Right hindlimb (tissue), 1 donor: ENCODE measurements at regions not wholly inside any gene's neighbourhood (a gene's known extent, or its start where the extent isn't known, plus 50 kb on each side); places are given as distances from the start of the nearest gene placed in this dataset.
A peak's percentile ranks its signal among the peaks of the same experiment; 100 is the strongest.

Experiments used
- DNase-seq: peaks from one replicate; pipeline ENCODE4 v3.0.0-alpha.2; 2018

DNA sequence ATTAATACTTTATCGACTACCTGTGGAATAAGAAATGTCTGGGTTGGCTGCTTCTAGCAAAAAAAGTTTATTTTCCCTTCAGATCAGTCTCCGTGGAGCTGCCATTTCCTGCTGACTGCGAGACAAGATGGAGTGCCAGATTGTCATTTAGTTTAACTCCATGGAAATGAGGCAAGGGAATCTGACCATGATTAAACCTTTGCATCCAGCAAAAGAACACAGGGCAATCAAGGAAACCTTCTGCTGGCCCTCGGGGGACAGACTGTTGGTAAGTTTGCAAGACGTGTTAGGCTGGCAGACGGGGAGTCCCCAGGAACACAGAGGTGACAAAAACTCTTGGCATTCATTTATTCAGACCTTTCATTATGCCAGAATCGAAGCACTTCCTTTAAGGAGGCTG lies 52.2 kb upstream of the SPACA1 start:
- DNase-seq, result peak; percentile 26

DNA sequence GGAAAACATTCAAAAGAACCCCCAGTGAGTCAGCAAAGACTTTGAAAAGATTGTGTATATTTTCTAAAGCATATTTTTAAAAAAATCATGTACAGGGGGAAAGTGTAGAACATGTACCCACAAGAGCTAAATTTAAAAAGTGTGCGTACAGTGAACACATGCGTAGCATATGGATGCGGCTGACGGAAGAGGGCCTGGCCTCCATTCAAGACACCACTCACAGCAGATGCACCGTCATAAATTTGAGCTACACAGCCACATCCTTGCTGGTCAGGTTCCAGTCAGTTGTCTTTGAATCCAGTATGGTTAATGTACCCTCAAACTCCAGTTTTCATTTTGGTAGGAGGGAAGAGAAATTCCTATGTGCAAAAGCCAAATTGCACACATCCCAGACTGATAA lies 54.3 kb upstream of the SPACA1 start:
- peak; percentile 32 for DNase-seq

DNA sequence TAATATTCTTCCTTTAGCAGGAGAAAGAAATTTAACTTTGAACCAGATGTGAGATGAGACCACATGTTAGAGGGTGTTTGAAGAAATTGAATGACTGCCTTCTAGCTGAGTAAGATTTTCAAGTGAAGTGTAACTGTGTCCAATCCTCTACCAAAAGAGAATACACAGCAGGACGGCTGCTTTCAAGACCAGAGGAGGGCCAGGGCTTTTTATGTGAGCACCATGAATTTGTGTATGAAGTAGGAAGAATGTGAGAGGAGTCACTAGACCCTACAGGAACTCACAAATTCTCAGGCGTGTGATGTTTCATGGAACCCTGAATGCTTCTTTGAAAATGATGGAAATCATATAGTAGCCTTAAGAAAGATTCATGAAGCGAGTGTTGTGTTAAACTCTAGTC lies 56.8 kb upstream of the SPACA1 start:
- no peak for DNase-seq

DNA sequence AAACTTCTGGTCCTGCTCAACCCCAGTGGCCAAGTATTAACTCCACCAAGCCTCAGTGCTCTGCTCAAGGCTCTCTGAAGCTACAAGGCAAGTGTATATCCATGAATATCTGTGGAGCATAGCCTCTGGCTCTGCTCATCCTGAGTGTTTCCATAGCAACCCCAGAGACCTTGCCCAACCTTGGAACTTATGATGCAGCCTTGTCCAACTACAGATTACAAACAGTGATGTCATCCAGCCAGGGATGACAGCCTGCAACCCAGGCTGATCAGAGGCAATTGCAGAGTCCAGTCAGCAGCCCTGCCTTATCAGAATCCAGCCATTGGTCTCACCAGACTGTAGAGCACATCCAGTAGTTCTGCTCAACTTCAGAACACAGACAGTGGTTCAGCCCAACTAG lies 65.5 kb upstream of the SPACA1 start:
- no peak for DNase-seq

DNA sequence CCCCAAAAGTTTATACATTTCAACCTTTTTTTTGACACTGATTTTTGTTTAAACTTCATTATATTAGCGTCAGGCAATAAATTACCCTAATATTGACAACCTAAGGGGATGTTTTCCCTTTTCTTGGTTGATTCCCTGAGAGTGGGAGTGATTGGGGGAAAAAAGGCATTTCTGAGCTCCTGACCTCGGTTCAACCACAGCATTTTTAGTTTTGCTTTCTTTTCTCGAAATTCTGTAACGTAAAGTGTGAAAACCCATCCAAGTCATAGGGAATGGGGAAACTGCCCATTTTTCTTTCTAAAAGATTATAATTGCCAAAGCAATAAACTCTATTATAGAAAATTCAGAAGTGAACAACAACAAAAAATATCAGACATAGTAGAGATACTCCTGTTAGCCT lies 67.9 kb upstream of the SPACA1 start:
- no peak for DNase-seq

DNA sequence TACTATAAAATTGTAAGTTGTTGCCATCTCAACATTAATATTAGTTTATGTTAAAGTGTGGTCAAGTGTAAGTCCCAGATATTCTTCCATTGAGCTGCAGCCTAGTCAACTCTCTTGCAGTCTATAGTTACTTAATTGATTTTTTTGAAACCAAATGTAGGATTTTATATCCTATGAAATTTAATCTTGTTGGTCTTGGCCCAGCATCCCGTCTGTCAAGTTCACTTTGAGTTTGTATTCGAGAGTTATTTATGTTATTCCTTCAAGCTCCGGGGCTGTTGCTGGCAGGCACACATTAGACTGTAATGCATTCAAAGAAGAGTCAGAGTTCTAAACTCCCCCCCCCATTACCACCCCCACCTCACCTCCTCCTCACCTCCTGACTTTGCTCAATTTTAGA lies 71.0 kb upstream of the SPACA1 start:
- DNase-seq, result no peak

DNA sequence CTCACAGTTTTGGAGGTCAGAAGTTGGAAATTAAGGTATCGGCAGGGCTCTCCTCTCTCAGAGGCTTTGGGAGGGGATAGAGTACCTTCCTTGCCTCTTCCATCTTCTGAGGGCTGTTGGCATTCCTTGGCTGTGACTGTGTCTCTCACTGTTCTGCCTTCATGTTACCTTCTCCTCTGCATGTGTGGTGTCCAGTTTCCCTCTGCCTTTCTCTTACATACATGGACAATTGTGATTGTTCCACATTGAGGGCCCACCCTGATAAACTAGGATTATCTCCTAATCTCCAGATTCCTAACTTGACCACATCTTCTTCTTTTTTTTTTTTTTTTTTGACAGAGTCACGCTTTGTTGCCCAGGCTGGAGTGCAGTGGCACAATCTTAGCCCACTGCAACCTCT lies 72.1 kb upstream of the SPACA1 start:
- DNase-seq, result no peak

DNA sequence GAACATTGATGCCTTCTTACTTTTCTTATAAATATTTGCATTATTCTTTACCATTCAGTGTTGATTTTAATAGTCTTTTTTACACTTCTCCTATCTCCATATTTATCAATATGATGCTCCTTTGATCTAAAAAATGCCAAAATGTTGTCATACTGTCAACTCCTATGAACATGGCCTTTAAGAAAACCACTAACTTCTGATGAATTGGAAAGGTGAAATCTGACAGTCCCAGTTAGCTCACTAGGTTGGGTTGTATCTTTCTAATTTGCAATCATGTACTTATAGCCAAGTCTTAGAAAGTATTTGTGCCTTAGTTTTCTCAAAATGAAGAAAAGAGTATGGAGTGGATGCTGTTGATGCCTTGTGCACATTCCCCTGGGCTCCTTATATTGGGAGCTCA lies 75.4 kb upstream of the SPACA1 start:
- no peak for DNase-seq

DNA sequence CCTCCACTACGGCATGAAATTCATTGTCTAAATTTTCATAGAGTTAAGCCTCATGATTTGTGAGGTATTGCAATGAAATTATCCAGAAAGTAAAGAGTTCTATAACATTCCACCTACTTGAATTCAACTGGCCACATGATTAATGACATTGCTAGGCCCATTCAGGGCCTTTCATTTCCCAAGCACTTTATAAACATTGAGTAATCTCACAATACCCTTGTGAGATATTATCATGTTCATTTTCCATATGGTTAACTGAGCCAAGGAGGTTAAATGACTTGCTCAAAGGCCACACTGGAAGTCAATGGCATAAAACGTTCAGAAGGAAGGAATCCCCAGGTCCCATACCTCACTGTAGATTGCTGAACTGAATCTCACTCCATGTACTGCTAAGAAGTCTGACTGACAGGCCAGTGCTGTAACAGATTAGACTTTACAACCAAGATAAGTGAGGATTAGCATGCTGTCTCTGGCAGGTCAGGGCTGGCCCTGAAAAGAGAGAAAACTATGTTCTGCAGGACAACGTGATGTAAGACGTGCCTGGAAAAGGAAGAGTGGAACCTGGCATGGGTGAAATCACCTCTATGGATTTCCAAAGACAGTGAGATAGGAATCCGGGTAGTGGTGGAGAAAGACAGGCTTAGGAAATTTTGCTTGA lies 75.9 kb upstream of the SPACA1 start:
- no peak for DNase-seq

DNA sequence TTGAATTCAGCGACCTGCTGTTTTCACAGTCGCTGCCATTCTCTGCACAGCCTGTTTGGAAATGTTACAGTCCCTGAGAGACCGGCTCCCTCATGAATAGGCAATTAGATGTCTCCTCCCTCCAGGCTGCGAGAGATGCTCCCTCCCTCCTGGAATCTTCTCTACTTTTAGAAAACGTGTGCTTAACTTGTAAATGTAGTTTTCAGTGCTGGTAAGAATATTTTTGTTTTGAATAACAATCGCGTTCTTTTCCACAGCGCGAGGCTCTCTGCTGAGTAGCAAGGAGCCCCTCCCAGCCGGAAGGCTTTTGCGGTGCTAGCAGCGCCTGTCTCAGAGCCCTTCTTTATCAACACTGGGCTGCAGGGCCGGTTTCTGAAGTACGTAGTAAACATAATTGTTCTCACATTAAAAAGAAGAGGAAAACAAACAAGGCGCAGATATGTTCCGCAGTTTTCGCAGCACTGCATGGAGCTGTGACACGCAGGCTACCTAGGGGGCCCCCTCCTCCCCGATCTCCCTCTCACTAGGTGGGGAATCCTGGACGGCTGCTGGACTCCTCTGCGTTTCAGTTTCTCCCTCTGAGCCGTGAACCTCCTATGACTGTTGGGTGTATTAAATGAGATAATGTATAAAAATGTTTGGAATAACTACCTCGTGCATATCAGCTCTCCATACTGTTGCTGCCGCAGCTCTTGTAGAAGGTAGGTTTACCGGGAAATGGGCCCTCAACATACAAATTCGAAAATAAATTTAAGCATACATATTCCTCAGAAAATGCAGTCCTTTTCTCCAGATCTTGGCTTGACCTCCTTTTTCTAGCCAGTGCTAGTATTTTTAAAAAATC lies 79.0 kb upstream of the SPACA1 start:
- DNase-seq, result peak; percentile 27

DNA sequence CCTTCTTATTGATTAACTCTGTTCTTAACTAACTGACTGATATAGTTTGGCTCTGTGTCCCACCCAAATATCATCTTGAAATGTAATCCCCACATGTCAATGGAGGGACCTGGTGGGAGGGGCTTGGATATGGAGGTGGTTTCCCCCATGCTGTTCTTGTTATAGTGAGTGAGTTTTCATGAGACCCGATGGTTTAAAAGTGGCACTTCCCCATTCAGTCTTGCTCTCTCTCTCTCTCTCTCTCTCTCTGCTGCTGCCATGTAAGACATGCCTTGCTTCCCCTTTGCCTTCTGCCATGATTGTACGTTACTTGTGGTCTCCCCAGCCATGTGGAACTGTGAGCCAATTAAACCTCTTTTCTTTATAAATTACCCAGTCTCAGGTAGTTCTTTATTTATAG lies 81.8 kb upstream of the SPACA1 start:
- no peak for DNase-seq

DNA sequence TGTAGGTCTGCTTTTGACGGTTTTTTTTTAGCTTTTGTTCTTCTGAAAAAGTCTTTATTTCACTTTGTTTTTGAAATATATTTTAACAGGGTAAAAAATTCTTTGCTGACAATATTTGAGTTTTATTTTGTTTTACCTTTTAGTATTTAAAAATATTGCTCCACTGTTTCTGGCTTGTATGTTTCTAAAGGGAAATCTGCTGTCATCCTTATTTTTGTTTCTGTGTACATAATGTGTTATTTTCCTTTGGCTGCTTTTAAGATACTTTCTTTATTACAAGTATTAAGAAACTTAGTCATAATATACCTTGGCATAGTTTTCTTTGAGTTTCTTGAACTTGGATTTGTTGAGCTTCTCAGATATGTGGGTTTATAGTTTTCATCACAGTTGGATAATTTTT lies 88.6 kb upstream of the SPACA1 start:
- DNase-seq, result no peak

DNA sequence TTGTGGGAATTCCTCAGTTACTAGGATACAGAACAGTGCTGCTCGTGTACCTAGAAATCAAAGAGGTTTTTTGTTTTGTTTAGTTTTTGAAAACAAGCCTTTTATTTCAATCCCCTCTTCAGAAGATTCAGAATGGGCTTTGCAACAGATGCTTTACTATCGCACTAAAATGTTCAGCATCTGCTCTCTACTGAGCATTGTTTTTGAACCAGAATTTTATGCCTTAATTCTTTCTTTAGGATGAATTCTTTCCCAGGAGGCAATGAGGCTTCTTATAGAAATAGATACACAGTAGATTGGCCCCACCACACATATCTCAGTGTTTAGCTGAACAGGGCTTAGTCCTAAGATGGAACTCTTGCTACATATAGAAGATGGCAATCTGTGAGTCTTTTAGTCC lies 95.9 kb upstream of the SPACA1 start:
- DNase-seq, result no peak

DNA sequence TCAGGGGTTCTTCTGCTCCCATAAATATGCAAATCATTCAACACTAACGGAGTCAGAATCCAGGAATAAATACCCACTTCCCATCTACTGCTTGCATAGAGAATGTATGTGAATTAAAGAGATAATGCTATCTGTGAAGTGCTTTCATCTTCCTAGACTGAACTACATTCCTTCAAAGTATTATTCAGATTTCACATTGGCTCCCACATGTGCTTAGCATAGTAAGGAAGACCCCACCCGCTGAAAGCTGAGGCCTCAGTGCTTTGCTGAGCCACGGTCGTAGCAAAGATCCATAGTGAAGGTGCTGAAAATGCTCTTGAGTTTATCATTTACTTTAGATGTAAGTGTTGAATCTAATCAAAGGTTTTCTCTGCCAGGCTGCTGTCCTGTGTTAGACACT lies 97.0 kb upstream of the SPACA1 start:
- DNase-seq, result no peak

DNA sequence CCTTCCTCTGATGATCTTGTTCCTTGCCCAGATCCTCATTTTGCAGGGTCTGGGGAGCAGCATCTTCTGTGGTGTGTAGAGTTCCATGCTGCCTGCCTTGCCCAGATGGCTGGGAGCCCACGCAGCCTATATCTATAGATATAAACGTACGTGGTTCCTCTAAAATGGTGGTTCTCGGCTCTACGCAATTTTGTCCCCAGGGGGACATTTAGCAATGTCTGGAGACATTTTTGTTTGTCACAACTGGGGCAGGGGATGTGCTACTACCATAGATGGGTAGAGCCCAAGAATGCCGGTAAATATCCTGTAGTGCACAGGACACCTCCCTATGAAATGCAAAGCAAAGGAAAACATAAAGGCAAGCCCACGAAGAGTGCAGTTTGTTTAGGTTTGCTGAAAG lies 98.4 kb upstream of the SPACA1 start:
- DNase-seq, result no peak

DNA sequence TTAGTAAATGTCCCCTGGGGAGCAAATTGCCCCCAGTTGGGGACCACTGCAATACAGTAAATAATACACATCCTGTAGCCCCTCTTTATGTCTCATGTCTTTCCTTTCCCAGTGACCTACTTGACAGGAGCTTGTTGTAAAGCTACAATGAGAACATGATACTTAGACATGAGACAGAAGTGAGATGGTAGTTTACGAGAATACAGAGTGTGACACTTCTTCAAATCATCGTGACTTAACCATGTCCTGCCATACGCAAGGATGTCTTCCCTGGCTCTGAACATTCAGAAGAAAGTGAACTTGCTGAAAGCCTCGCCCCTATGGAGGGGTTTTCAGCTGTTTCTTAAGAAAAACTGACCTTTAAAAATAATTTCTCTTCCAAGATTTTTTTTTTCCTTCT lies 101.0 kb upstream of the SPACA1 start:
- no peak for DNase-seq

DNA sequence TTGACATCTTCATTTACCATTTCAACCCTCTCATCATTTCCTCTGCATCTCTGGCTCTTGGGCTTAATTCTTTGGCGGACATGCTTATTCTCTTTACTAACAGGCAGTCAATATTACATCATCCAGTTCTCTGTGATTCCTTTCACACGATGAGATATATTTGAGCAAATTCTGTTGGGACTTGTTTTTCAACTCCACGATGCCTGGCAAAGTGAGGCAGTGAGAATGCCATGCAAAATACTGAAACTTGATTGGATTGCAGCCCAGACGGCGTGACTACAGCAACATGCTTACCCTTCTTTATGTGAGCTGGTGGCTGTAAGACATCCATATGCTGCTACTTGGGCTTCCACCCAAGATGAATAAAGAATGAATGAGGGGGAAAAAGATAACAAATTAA lies 101.7 kb upstream of the SPACA1 start:
- DNase-seq, result no peak

DNA sequence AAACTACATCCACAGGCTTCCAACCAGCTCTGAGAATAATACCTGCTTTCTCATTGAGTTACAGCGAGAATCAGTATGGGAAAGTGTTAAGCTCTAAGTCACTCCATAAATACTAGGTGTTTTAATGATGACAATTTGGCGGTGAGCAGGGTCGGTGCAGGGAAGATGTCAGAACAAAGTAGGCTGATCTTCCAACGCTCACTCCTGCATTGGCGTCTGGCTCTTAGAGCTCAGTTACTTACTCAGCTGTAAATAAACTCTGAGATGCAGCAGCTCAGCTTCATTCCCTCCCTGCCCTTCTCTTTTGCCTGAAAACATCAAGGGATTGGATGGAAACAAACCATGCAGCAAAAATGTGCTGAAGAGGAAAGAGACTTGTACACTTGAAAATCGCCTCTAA lies 102.5 kb upstream of the SPACA1 start:
- no peak for DNase-seq

DNA sequence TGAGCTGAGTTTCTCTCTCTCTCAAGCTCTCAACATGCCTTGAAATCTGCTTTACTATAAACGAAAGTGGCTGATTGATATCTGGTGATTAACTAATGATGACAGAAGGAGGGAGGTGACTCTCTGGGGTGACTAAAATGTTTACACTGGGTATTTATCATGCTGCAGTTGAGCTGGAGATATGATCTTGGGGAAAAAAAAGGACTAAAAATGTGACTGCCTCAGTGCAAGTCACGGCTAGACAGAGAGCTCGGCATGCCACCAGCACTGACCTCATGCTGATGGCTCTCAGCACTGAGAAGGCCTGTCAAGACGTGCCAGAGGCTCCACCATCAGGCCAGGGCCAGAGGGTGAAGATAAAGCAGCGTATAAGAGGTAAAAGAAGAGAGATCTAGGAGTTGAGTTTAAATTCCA lies 103.1 kb upstream of the SPACA1 start:
- peak; percentile 87 for DNase-seq

DNA sequence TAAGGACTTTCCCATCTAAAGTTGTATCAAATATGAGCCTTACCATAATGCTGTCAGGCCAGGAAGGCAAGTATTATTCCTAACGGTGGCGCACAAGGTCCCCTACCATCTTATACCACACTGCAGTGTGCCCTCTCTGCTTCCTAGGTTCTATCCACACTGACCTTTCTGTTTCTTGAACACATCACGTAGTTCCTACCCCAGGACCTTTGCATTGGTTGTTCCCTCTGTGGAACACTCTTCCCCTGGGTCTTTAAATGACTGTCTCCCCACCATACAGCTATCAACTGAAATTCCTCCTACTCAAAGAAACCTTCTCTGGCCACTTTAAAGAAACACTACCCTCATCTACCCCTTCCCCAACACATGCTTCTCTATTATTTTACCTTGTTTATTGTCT lies 104.5 kb upstream of the SPACA1 start:
- DNase-seq, result no peak

DNA sequence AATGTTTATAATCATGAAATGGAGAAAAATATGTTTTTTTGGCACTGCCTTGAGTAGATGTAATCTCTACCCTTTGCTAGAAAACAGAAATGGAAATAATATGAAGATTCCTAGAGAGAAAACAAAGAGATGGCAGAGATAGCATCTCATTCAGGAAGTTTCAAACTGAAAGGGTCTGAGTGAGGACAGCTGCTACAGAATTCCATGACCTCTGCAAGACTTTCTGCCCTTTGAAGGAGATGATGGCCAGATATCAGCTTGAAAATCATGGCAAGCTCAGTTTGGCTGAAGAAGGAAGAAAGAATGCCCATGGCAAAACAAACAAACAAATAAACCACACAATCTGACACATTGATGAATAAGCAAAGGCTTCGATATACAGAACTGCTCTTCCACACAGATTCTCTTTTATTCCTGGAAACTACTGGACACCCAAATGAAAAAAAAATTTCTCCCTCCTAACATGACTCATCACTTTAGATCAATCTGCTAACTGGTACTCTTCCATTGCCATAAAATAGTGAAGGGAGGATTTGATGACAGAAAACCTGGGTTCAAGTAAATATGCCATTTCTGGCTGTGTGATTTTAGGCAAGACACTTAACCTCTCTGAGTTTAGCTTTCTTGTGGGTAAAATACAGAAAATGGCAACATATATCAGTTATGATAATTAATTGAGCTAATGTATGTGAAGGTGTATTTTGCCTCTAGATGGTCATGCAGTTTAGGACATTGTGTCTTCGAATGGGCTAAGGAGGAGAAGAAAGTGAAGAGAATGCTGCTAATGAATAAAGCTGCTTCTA lies 105.9 kb upstream of the SPACA1 start:
- no peak for DNase-seq

DNA sequence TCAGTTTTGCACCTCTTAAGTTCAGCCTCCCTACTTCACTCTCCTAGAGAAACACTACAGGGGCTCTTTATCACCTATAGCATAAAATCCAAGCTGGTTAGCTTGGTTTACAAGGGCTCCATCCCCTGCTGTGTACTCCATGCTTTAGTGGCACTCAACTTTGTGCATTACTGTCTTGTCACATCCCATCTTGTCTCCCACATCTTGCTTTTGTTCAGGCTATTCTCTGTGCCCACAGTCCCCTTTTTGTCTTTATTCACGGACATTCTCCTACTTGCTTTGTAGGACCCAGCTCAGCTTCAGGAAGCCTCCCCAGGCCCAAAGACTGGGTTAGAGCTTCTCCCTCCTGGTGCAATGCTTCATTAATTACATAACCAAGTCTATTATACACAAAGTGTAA lies 107.9 kb upstream of the SPACA1 start:
- no peak for DNase-seq

DNA sequence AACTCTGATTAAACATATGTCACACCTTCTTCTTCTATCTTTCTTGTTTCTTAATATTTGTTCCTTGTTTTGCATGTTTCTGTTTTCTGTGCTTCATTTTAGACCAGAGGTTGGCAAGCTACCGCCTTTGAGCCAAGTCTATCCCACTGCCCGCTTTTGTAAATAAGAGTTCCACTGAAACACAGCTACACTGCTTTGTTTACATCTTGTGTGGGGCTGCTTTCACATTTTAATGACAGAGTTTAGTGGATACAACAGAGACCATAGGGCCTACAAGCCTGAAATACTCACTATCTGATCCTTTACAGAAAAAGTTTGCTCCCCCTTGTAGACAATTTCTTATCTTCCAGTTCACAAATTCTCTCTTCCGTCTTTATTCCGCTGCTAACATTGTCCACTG lies 109.4 kb upstream of the SPACA1 start:
- DNase-seq, result no peak

DNA sequence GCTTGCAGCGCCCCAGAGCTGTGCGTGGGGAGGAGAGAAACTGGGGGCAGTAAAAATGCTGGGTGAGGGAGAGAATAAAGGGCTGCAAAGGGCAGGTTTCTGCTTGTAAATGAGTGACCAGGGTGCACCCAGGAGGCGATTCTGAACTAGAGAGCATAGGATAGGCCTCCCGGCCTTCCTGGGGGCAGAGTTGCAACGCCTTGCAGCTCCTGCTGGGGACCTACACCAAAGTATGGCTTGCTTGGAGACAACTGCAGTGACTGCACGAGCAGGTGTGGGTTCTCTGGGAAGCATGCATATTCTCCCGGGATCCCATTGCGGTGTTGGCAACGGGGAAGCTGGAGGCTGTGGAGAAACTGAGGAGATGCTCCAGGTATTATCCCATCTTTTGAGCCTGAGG lies 111.6 kb upstream of the SPACA1 start:
- no peak for DNase-seq
